C4-2B (cell line): ENCODE measurements at regions not wholly inside any gene's neighbourhood (a gene's known extent, or its start where the extent isn't known, plus 50 kb on each side); places are given as distances from the start of the nearest gene placed in this dataset.

Experiments
- H3K27ac ChIP-seq: fragments of 450-650 bp; 2 replicates; pipeline ENCODE4 v1.5.1; 2017
- ZFX ChIP-seq: fragments of 450-650 bp; IDR thresholded peaks from 2 replicates; pipeline ENCODE4 v1.6.1; 2017
- TF ChIP-seq, protein P1 (sequence below): fragments of 450-650 bp; conservative IDR thresholded peaks from 2 replicates; pipeline ENCODE4 v1.5.1; 2017; ENCODE audit warnings: mild to moderate bottlenecking

DNA sequence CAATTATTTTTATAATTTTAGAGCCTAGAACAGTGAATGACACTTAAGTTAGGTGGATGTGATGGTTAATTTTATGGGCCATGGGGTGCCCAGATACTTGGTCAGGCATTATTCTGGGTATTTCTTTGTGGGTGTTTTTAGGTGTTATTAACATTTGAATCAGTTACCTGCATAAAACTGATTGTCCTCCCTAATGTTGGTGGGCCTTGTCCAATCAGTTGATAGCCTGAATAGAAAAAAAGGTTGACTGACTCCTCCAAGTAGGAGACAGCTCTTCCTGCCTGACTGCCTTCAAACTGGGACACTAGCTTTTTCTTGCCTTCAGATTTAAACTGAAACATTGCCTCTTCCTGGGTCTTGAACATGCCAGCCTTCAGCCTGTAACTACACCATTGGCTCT, 312.9 kb upstream of the FIGN start:
- TF ChIP-seq ZFX = no peak
- TF ChIP-seq, protein P1, sequence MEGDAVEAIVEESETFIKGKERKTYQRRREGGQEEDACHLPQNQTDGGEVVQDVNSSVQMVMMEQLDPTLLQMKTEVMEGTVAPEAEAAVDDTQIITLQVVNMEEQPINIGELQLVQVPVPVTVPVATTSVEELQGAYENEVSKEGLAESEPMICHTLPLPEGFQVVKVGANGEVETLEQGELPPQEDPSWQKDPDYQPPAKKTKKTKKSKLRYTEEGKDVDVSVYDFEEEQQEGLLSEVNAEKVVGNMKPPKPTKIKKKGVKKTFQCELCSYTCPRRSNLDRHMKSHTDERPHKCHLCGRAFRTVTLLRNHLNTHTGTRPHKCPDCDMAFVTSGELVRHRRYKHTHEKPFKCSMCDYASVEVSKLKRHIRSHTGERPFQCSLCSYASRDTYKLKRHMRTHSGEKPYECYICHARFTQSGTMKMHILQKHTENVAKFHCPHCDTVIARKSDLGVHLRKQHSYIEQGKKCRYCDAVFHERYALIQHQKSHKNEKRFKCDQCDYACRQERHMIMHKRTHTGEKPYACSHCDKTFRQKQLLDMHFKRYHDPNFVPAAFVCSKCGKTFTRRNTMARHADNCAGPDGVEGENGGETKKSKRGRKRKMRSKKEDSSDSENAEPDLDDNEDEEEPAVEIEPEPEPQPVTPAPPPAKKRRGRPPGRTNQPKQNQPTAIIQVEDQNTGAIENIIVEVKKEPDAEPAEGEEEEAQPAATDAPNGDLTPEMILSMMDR = no peak

DNA sequence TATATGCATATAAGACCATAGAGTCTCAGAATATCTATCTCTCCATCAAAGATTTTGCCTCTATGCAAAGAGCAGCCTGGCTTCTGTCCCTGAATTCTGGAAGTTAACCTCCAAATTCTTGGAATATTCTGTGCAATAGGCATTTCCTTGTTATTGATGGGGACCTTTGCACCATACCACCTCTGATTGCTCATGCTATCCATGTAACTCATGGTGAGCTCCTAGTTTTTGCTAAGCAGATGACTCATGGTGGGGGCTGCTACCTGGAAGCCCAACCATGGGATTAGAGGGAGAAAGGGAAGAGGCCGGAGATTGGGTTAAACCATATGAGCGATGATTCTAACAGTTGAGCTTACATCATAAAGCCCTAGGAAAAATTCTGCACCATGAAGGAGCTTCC, 310.2 kb upstream of the FIGN start:
- TF ChIP-seq, protein P1 = no peak
- no peak for TF ChIP-seq ZFX
- H3K27ac ChIP-seq = no peak overlapping the region

More for the DNA sequence above, 312.9 kb upstream of the FIGN start:
- H3K27ac ChIP-seq = no peak overlapping the region

DNA sequence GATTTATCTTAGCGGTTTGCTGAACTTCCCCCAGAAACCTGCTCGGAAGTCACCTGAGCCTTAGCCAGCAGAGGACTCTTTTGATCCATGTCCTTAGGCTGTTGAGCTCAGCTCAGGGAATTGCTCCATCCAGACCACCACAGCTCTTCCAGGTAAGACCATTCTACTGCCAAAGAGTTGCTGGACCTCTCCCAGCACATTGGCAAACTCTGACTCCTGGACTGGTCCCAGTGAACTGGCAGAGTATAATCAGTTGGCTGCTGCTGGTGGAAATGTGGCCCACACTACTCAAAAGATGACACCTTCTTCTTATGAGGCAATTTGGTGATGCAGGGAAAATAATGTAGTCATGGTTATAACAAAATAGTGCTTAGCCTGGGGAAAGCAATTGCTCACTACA, 308.8 kb upstream of the FIGN start:
- no peak overlapping the region for H3K27ac ChIP-seq
- TF ChIP-seq, protein P1 = no peak
- no peak for TF ChIP-seq ZFX

DNA sequence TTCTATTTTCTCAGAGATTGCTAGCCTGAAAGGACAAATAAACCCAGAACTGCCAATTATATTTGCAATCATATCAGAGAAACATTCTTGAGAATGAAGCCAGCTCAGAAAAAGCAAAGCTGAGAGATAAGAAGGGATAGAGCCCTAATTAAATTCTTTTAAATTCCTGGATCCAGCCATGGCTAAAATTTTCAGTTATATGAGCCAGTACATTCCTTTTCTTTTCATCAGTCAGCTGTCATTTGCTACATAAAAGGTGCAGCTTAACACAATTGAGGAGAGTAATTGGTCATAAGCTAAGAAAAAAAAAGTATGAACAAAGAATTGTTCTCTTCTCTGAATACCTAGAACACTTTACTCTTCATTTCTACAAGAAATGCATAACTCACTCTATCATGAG, 303.5 kb upstream of the FIGN start:
- no peak for TF ChIP-seq ZFX
- TF ChIP-seq, protein P1 = no peak
- no peak overlapping the region for H3K27ac ChIP-seq

DNA sequence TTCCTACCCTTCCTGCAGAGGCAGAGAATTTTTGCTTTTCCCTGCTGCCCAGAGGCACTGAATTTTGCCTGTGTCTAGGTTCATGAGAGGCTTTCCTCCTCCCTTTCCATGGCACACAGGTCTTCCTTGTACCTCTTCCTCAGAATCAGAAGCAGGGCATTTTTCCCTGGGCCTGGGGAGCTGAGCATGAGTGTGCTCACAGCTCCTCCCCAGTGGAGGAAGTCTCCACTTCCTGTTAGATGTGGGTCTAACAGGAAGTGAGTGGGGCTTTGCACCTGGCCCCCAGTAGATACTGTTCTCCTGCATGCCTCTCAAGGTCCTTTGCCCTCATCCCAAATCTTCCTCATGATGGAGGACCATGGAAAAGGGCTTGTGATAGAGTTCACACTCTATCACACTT, 297.2 kb upstream of the FIGN start:
- TF ChIP-seq, protein P1 = no peak
- TF ChIP-seq ZFX = no peak
- H3K27ac ChIP-seq = no peak overlapping the region

DNA sequence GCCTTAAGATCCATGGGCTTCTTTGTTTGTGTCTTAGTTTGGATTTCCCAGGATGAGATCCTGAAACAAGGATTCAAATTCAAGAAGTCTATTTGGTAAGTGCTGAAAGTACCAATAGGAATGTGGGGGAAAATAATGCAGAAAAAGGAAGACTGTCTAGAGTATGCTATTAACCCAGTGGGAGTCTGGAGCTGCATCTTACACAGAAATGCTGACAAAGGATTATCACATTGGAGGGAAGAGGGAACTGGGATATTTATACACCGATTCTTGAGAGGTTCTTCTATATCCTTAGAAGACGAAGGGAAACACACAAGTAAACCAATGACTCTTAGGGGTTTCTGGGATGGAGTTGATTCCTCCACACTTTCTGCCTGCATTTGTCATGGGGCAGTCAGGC, 294.8 kb upstream of the FIGN start:
- TF ChIP-seq ZFX = no peak
- TF ChIP-seq, protein P1 = no peak

DNA sequence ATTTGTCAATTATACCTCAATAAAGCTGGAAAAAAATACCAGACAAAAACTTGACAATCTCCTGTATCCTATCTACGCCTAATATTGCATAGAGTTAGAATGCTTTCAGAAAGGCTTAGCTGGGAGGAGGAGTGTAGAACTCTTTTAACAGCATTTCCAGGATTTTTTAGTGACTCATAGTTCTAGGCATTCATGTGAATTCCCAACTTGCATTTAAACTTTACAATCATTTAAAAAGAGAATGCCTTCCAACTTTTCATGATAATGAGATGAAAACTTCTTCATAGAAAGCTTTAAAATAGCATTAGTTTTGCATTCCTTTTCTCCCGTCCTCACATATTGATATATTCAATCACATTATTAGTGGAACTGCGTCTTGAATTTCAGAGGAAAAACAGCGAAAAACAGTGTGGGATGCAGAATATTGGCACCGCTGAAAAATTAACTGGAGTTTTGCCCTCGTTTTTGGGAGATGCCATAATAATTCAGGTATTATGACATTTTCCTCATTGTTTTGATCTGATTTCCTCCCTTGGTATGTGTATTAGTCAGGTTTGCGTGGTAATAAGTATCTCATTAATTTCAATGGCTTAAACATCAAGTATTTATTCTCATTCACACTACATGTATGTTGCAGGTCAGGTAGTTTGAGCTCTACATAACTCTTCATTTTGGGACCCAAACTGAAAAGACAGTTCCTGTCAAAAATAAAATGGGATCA, 293.2 kb upstream of the FIGN start:
- H3K27ac ChIP-seq = no peak overlapping the region
- TF ChIP-seq ZFX = no peak
- TF ChIP-seq, protein P1 = no peak

More for the DNA sequence above, 294.8 kb upstream of the FIGN start:
- no peak overlapping the region for H3K27ac ChIP-seq
